Sigmoid colon (tissue), 4 donors: ENCODE measurements at regions not wholly inside any gene's neighbourhood (a gene's known extent, or its start where the extent isn't known, plus 50 kb on each side); places are given as distances from the start of the nearest gene placed in this dataset.

Experiments used
- CTCF ChIP-seq, 4 experiments: fragments of 450-650 bp in 3 of 4; fragments of 200-600 bp in 1 of 4; IDR thresholded peaks; one replicate each; pipeline ENCODE4 v1.5.1; 2016 to 2019; ENCODE audit warnings: antibody characterized with exemption in 4 of 4, mild to moderate bottlenecking in 3 of 4, moderate library complexity in 2 of 4
- EP300 ChIP-seq, 4 donors: sonication (generic); formaldehyde crosslinking; IDR thresholded peaks; one replicate each; pipeline ENCODE4 v1.6.1; 2017; ENCODE audit warnings: antibody characterized with exemption in 4 of 4
- POLR2A ChIP-seq, 2 donors: fragments of 450-650 bp; IDR thresholded peaks; one replicate each; pipeline ENCODE4 v1.6.1; 2016; ENCODE audit warnings: antibody characterized with exemption in 2 of 2, mild to moderate bottlenecking in 2 of 2, moderate library complexity in 2 of 2
- POLR2AphosphoS5 ChIP-seq, 4 donors: sonication (generic); formaldehyde crosslinking; IDR thresholded peaks; one replicate each; pipeline ENCODE4 v1.6.1; 2017; ENCODE audit warnings: antibody characterized with exemption in 4 of 4

- TF ChIP-seq CTCF (IDR thresholded peaks at IDR 0.05) (no peak), POLR2A (IDR thresholded peaks at IDR 0.05) (no peak), POLR2AphosphoS5 (IDR thresholded peaks at IDR 0.05) (no peak), EP300 (IDR thresholded peaks at IDR 0.05) (no peak)
Observed at GRCh38 chr1:87612956-87613355, 284.3 kb downstream of the LMO4 start.
